Thyroid gland (tissue), 4 donors: ENCODE measurements at regions not wholly inside any gene's neighbourhood (a gene's known extent, or its start where the extent isn't known, plus 50 kb on each side); places are given as distances from the start of the nearest gene placed in this dataset.

Experiments used
- DNase-seq, 2 donors: peaks; one replicate each; pipeline ENCODE4 v3.0.0-alpha.2; 2019
- H3K27ac ChIP-seq, 3 donors: fragments of 200-600 bp; sonication (generic); 1 replicate in 2 of 3; 2 replicates in 1 of 3; pipeline ENCODE4 v1.5.1; 2016 to 2019; ENCODE audit warnings: mild to moderate bottlenecking in 1 of 3, moderate library complexity in 1 of 3
- H3K27me3 ChIP-seq: fragments of 200-600 bp; sonication (generic); one replicate; pipeline ENCODE4 v1.5.1; 2019
- H3K36me3 ChIP-seq, 2 donors: fragments of 200-600 bp; sonication (generic); one replicate each; pipeline ENCODE4 v1.5.1; 2016 to 2019
- H3K4me1 ChIP-seq, 2 donors: fragments of 200-600 bp; sonication (generic); one replicate each; pipeline ENCODE4 v1.5.1; 2017 to 2019
- H3K4me3 ChIP-seq, 3 donors: fragments of 200-600 bp; sonication (generic); replicated peaks in 1 of 3; 1 replicate in 2 of 3; 2 replicates in 1 of 3; pipeline ENCODE4 v1.5.1; 2016; ENCODE audit warnings: mild to moderate bottlenecking in 1 of 3
- H3K9me3 ChIP-seq: fragments of 200-600 bp; sonication (generic); one replicate; pipeline ENCODE4 v1.5.1; 2017
- POLR2A ChIP-seq, 2 donors: fragments of 450-650 bp; IDR thresholded peaks; one replicate each; pipeline ENCODE4 v1.6.1; 2017; ENCODE audit warnings: antibody characterized with exemption in 2 of 2, mild to moderate bottlenecking in 2 of 2, moderate library complexity in 1 of 2
- WGBS, 2 donors: methylation state at CpG; one replicate each; pipeline ENCODE4 v1.1.5; 2017; 5-methylcytosine and 5-hydroxymethylcytosine counted together
- intact Hi-C: fragments of 100-400 bp; cut with DNase I; formaldehyde crosslinking; loops from one replicate; pipeline ENCODE4 v1.15.1; 2023
- TF ChIP-seq, protein P1 (sequence below), 6 experiments: fragments of 200-600 bp in 3 of 6; fragments of 450-650 bp in 3 of 6; sonication (generic) in 3 of 6; IDR thresholded peaks; one replicate each; pipeline ENCODE4 v1.5.1; 2016 to 2019; ENCODE audit warnings: antibody characterized with exemption in 6 of 6, mild to moderate bottlenecking in 2 of 6, inconsistent platforms in 1 of 6, moderate library complexity in 1 of 6

- intact Hi-C loops: no loop called here
- Histone ChIP-seq H3K9me3 (no peaks in the 10 kb centered on the region), H3K4me1 (no peaks in the 10 kb centered on the region), H3K4me3 (no peak overlapping the region), H3K27me3 (no peaks in the 10 kb centered on the region), H3K36me3 (no peaks in the 10 kb centered on the region), H3K27ac (no peak overlapping the region)
- WGBS, 2 donors: 83 to 87% methylated on average over 3 of the region's 3 CpGs
- DNase-seq: no peak
- TF ChIP-seq POLR2A (IDR thresholded peaks at IDR 0.05): no peak
- TF ChIP-seq, protein P1, sequence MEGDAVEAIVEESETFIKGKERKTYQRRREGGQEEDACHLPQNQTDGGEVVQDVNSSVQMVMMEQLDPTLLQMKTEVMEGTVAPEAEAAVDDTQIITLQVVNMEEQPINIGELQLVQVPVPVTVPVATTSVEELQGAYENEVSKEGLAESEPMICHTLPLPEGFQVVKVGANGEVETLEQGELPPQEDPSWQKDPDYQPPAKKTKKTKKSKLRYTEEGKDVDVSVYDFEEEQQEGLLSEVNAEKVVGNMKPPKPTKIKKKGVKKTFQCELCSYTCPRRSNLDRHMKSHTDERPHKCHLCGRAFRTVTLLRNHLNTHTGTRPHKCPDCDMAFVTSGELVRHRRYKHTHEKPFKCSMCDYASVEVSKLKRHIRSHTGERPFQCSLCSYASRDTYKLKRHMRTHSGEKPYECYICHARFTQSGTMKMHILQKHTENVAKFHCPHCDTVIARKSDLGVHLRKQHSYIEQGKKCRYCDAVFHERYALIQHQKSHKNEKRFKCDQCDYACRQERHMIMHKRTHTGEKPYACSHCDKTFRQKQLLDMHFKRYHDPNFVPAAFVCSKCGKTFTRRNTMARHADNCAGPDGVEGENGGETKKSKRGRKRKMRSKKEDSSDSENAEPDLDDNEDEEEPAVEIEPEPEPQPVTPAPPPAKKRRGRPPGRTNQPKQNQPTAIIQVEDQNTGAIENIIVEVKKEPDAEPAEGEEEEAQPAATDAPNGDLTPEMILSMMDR (IDR thresholded peaks at IDR 0.05): no peak
Measured at GRCh38 chr6:1470040-1470439, 80.7 kb downstream of the FOXF2 start.

GRCh38 chr6:1472643-1473042 is 83.3 kb downstream of the FOXF2 start:
- H3K36me3 ChIP-seq: no peaks in the 10 kb centered on the region
- intact Hi-C loops: no loop called here
- no peak for DNase-seq
- no peaks in the 10 kb centered on the region for H3K27me3 ChIP-seq
- no peaks in the 10 kb centered on the region for H3K9me3 ChIP-seq
- TF ChIP-seq, protein P1 (IDR thresholded peaks at IDR 0.05): no peak
- TF ChIP-seq POLR2A (IDR thresholded peaks at IDR 0.05): no peak
- no peak overlapping the region for H3K27ac ChIP-seq
- H3K4me1 ChIP-seq: no peaks in the 10 kb centered on the region
- no peak overlapping the region for H3K4me3 ChIP-seq

DNA sequence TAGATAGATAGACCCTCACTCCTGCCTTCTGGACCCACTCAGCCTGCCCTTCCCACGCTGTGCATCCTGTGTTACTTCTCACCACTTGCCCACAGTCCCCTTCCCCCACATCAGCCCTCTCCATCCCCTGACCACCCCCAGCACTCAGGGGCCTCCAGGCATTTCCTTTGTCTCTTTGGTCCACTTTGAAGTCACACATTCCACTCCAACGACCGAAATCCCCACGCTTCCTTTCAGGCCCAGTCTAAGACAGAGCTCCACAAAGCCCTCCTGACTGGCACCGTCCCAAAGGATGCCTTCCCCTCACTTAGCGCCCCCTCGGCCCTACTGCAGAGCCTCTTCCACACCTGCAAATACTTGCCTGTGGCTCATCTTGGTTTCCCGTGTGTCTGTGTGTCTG is 83.8 kb downstream of the FOXF2 start:
- H3K4me3 ChIP-seq: no peak overlapping the region
- TF ChIP-seq, protein P1 (IDR thresholded peaks at IDR 0.05): no peak
- no peak for TF ChIP-seq POLR2A (IDR thresholded peaks at IDR 0.05)
- no peaks in the 10 kb centered on the region for H3K9me3 ChIP-seq
- no peak overlapping the region for H3K27ac ChIP-seq
- no peaks in the 10 kb centered on the region for H3K27me3 ChIP-seq
- H3K4me1 ChIP-seq: no peaks in the 10 kb centered on the region
- 54 to 58% methylated on average over 8 of the region's 8 CpGs for WGBS, 2 donors
- intact Hi-C loops: no loop called here
- H3K36me3 ChIP-seq: no peaks in the 10 kb centered on the region
- no peak for DNase-seq

DNA sequence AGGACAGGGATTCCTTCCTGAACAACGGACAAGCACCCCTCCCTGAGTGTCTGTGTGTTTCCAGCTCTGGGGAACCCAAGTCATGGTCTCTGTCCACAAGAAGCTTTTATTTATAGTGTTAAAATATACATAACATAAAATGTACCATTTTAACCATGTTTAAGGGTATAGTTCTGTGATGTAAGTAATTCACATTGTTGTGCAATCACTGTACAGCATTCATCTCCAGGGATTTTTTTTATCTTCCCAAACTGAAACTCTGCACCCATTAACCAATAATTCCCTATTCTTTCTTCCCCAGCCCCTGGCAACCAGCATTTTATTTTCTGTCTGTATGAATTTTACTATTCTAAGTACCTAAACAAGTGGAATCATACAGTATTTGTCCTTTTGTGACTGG is 84.2 kb downstream of the FOXF2 start:
- no peaks in the 10 kb centered on the region for H3K36me3 ChIP-seq
- 63 to 69% methylated on average over 1 of the region's 1 CpG for WGBS, 2 donors
- no peaks in the 10 kb centered on the region for H3K9me3 ChIP-seq
- DNase-seq: no peak
- no peak overlapping the region for H3K27ac ChIP-seq
- TF ChIP-seq POLR2A (IDR thresholded peaks at IDR 0.05): no peak
- TF ChIP-seq, protein P1 (IDR thresholded peaks at IDR 0.05): no peak
- H3K27me3 ChIP-seq: no peaks in the 10 kb centered on the region
- H3K4me1 ChIP-seq: no peaks in the 10 kb centered on the region
- no peak overlapping the region for H3K4me3 ChIP-seq
- intact Hi-C loops: no loop called here

- H3K27ac ChIP-seq: no peak overlapping the region
- H3K4me1 ChIP-seq: no peaks in the 10 kb centered on the region
- no peaks in the 10 kb centered on the region for H3K36me3 ChIP-seq
- no peak for DNase-seq
- intact Hi-C loops: no loop called here
- 90 to 95% methylated on average over 4 of the region's 4 CpGs for WGBS, 2 donors
- H3K4me3 ChIP-seq: no peak overlapping the region
- H3K27me3 ChIP-seq: no peaks in the 10 kb centered on the region
- no peaks in the 10 kb centered on the region for H3K9me3 ChIP-seq
- no peak for TF ChIP-seq POLR2A (IDR thresholded peaks at IDR 0.05)
- TF ChIP-seq, protein P1 (IDR thresholded peaks at IDR 0.05): no peak
Measured at GRCh38 chr6:1474205-1474604, 84.8 kb downstream of the FOXF2 start.
